Urinary bladder (tissue), 3 donors: ENCODE measurements at regions not wholly inside any gene's neighbourhood (a gene's known extent, or its start where the extent isn't known, plus 50 kb on each side); places are given as distances from the start of the nearest gene placed in this dataset.
"Not testable (repeated sequence)": the region's sequence is repeated elsewhere in the genome, so short reads cannot be mapped to it uniquely, and the experiment has no call there.

ENCODE experiments used
- DNase-seq: peaks from one replicate; pipeline ENCODE4 v3.0.0-alpha.2; 2015; ENCODE audit errors: extremely low spot score
- H3K27ac ChIP-seq: one replicate; pipeline ENCODE4 v1.5.1; 2013; ENCODE audit warnings: low read depth, mild to moderate bottlenecking, moderate library complexity
- H3K36me3 ChIP-seq: one replicate; pipeline ENCODE4 v1.6.1; 2013; ENCODE audit warnings: mild to moderate bottlenecking, moderate library complexity; ENCODE audit not compliant: insufficient read depth
- H3K4me1 ChIP-seq: one replicate; pipeline ENCODE4 v1.6.1; 2013; ENCODE audit warnings: mild to moderate bottlenecking, moderate library complexity; ENCODE audit not compliant: insufficient read depth
- H3K4me3 ChIP-seq: one replicate; pipeline ENCODE4 v1.5.1; 2013; ENCODE audit warnings: low read depth, low read length
- WGBS: extraction: QIAGEN DNeasy Blood & Tissue Kit; methylation state at CpG from one replicate; pipeline ENCODE4 v1.1.7; 2013; 5-methylcytosine and 5-hydroxymethylcytosine counted together
- donor health status: healthy with polysubstance abuse.
- donor health status: healthy.

GRCh38 chr1:209168204-209168603 lies 415.3 kb upstream of the CAMK1G start:
- H3K36me3 ChIP-seq = no peaks in the 10 kb centered on the region
- no peak overlapping the region for H3K27ac ChIP-seq
- H3K4me3 ChIP-seq = no peak overlapping the region
- DNase-seq = no peak
- no peaks in the 10 kb centered on the region for H3K4me1 ChIP-seq

DNA sequence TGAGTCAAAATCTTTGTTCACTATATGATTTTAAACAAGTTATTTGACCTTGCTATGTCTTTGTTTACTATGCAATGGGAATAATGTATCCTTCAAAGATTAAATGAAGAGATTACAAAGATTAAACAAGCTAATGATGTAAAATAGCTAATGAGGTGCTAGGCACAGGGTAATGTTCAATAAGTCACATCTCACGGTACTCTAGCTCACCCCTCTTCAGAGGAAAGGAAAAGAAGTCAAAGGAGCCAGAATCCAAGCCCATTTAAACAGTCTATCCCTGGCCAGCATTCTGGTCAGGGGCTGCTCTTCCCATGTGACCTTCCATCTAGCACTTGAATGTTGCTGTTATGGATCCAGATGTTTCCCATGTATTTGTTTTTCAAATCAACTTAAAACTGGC lies 412.4 kb upstream of the CAMK1G start:
- Histone ChIP-seq H3K4me1 (no peaks in the 10 kb centered on the region), H3K4me3 (no peak overlapping the region), H3K36me3 (no peaks in the 10 kb centered on the region), H3K27ac (no peak overlapping the region)
- WGBS = 2% methylated on average over 1 of the region's 1 CpG
- no peak for DNase-seq

DNA sequence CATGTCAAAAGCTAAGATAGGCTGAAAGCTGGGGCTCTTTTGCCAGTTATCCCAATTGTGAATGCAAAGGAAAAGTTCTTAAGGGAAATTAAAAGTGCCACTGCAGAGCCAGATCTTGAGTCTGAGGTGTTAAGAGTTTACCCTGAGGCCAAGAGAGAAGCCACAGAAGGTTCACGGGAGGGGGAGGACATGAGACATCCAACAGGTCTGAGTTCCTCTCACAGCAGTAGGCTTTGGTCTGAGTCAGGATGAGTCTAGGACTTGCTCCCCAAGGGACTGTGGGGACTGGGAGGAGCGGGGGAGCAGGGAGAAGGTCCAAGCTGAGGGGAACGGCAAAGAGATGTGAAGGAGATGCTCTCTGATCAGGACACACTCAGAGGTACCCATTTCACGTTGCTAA lies 411.2 kb upstream of the CAMK1G start:
- H3K36me3 ChIP-seq = no peaks in the 10 kb centered on the region
- H3K27ac ChIP-seq = no peak overlapping the region
- no peak for DNase-seq
- WGBS = 90% methylated on average over 4 of the region's 4 CpGs
- H3K4me3 ChIP-seq = no peak overlapping the region
- no peaks in the 10 kb centered on the region for H3K4me1 ChIP-seq

DNA sequence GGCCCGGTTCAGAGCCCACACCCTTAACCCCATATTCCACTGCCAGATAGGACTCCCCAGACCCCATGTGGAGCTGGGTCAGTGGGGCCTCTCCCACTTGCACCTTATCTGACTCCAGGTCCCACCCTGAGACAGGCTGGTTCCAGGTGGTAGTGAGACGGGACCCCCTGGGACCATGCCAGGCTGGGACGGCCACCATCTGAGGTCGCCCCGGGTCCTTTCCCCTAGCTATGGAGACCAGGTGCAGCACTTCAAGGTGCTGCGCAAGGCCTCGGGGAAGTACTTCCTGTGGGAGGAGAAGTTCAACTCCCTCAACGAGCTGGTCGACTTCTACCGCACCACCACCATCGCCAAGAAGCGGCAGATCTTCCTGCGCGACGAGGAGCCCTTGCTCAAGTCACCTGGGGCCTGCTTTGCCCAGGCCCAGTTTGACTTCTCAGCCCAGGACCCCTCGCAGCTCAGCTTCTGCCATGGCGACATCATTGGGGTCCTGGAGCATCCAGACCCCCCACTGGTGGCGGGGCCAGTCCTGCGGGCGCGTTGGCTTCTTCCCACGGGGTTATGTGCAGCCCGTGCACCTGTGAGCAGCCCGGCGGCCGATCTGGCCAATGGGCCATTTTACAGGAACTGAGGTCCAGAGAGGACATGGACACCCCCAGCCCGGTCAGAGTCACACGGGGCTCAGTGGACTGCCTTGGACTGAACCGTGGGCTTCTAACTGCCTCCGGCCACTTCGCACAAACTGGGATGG lies 410.5 kb upstream of the CAMK1G start:
- not testable (repeated sequence) for H3K27ac ChIP-seq, H3K4me3 ChIP-seq, H3K36me3 ChIP-seq, H3K4me1 ChIP-seq, DNase-seq
- WGBS = 95% methylated on average over 31 of the region's 31 CpGs

DNA sequence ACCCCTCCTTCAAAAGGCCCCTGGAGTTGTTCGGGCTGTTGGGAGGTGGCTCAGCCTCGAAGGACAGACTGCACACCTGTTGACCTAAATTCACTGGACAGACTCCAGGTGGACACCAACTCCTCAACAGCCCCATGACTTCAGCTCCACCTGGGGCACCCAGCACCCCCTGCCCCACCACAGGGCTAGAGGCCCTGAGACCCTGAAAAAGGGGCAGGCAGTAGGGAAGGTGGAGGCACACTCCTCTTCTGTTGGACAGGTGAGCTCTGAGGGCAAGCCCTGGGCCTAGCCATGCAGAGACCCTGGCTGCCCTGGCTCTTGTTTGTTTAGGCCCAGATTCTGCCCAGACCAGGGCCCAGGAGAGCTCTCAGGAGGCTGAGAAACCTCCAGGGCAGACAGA lies 409.7 kb upstream of the CAMK1G start:
- WGBS = 93% methylated on average over 2 of the region's 2 CpGs
- not testable (repeated sequence) for H3K4me3 ChIP-seq, DNase-seq, H3K27ac ChIP-seq, H3K4me1 ChIP-seq, H3K36me3 ChIP-seq

DNA sequence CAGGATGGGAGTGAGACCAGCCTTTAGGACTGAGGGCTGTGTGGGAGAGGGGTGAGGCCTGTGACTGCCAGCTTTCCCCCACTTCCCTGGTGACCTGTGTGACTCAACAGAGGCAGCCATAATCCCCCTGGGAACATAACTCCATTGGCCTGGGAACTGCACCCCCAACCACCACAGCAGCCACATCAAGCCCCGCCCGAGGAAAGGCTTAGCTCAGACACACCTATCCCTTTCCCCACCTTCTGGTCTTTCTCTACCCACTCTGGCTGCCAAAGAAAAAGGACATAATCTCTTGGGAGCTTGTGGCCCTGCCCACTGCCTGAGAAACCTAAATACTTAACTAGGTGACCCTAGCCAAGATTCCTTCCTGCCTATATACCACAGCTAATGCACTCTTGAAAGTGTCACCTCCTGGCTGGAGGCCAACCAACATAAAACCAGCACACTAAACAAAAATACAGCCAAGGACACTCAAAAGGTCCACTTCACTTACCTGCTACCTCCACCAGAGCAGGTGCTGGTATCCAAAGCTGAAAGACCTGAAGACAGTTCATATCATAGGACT lies 406.6 kb upstream of the CAMK1G start:
- 95% methylated on average over 2 of the region's 2 CpGs for WGBS
- H3K4me3 ChIP-seq = no peak overlapping the region
- no peak overlapping the region for H3K27ac ChIP-seq
- no peaks in the 10 kb centered on the region for H3K36me3 ChIP-seq
- DNase-seq = no peak
- no peaks in the 10 kb centered on the region for H3K4me1 ChIP-seq

DNA sequence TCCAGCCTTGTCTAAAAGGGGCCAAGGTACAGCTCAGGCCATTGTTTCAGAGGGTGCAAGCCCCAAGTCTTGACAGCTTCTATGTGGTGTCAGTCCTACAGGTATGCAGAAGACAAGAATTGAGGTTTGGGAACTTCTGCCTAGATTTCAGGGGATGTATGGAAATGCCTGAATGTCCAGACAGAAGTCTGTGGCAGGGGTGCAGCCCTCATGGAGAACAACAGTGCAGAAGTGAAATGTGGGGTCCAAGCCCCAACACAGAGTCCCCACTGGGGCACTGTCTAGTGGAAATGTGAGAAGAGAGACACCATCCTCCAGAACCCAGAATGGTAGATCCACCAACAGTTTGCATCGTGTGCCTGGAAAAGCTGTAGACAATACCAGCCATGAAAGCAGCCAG lies 400.3 kb upstream of the CAMK1G start:
- Histone ChIP-seq H3K36me3 (no peaks in the 10 kb centered on the region), H3K27ac (no peak overlapping the region), H3K4me1 (no peaks in the 10 kb centered on the region), H3K4me3 (no peak overlapping the region)
- DNase-seq = no peak
- 86% methylated on average over 1 of the region's 1 CpG for WGBS

GRCh38 chr1:209187589-209187988 lies 395.9 kb upstream of the CAMK1G start:
- 96% methylated on average over 3 of the region's 3 CpGs for WGBS
- H3K4me1 ChIP-seq = no peaks in the 10 kb centered on the region
- no peaks in the 10 kb centered on the region for H3K36me3 ChIP-seq
- no peak for DNase-seq
- no peak overlapping the region for H3K27ac ChIP-seq
- no peak overlapping the region for H3K4me3 ChIP-seq

DNA sequence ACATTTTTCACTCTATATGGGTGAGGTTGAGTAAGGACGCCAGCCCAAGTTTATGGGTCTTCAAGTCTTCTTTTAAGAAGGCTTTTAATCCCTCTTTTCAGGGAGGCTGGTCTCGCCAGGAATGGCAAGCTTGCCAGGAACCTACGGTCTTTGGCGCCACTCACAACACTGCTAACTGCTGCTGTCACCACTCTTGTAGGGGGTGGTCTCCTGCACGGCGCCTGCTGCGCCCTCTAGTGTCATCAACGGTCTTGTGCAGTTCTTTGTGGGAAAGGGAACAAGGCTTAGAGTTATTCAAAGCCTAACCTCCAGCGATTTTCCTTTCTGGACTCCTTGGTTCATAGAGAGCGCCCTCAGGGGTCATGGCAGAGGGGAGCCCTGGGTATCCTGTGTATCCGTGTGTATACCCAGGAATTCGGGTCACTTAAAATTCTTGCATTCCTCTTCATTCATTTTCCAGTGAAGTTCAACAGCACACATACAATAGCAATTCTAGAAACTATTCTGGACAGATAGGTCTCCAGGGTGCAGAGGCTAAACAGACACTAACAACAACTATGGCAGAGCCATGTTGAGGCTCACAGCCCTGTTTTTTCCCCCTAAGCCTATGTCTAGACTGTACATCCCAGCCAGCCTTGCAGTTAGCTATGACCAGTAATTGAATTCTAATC lies 392.8 kb upstream of the CAMK1G start:
- Histone ChIP-seq H3K4me1 (no peaks in the 10 kb centered on the region), H3K27ac (no peak overlapping the region), H3K36me3 (no peaks in the 10 kb centered on the region), H3K4me3 (no peak overlapping the region)
- WGBS = 25% methylated on average over 12 of the region's 12 CpGs
- no peak for DNase-seq

- no peak overlapping the region for H3K4me3 ChIP-seq
- H3K4me1 ChIP-seq = no peaks in the 10 kb centered on the region
- H3K36me3 ChIP-seq = no peaks in the 10 kb centered on the region
- no peak overlapping the region for H3K27ac ChIP-seq
- DNase-seq = no peak
- WGBS = 86% methylated on average over 1 of the region's 1 CpG
Observed at GRCh38 chr1:209191262-209191634, 392.3 kb upstream of the CAMK1G start.

GRCh38 chr1:209196140-209196539 lies 387.4 kb upstream of the CAMK1G start:
- DNase-seq = no peak
- Histone ChIP-seq H3K36me3 (no peaks in the 10 kb centered on the region), H3K4me3 (no peak overlapping the region), H3K27ac (no peak overlapping the region), H3K4me1 (no peaks in the 10 kb centered on the region)

- Histone ChIP-seq H3K27ac (no peak overlapping the region), H3K4me3 (no peak overlapping the region), H3K4me1 (no peaks in the 10 kb centered on the region), H3K36me3 (no peaks in the 10 kb centered on the region)
- WGBS = 68% methylated on average over 12 of the region's 12 CpGs
- no peak for DNase-seq
Observed at GRCh38 chr1:209198961-209199750, 384.4 kb upstream of the CAMK1G start.

DNA sequence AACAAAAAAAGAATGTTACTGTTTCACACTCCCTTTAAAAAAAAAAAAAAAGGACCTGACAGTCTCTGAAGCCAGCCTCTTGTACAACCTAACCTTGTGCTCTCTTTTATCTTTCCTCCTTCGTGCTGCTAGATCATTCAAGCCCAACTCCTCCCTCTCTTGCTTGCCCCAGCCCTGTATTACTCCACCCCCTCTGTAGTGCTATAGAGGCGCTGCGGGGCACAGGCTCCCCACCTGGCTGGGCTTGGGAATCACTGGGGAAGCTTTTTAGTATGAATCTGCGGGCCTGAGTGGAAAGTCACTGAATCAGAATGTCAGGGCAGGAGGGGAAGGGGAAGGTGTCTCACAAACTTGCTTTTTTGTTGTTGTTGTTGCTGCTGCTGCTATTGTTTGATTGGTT lies 383.7 kb upstream of the CAMK1G start:
- WGBS = 47% methylated on average over 4 of the region's 4 CpGs

DNA sequence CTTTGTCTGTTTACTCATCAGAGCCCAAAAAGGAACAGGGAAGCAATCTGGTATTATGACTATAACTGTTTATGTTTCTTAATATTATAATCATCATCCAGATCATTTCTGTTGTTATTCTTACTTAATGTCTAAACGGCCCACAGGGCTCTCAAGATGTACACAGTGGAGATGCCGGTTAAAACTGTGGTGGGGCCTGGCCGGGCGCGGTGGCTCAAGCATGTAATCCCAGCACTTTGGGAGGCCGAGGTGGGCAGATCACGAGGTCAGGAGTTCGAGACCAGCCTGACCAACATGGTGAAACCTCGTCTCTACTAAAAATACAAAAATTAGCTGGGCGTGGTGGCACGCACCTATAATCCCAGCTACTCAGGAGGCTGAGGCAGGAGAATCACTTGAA lies 381.2 kb upstream of the CAMK1G start:
- not testable (repeated sequence) for H3K36me3 ChIP-seq, DNase-seq, H3K27ac ChIP-seq, H3K4me3 ChIP-seq, H3K4me1 ChIP-seq
- 60% methylated on average over 11 of the region's 11 CpGs for WGBS

More for the DNA sequence above, 383.7 kb upstream of the CAMK1G start:
- Histone ChIP-seq H3K36me3 (no peaks in the 10 kb centered on the region), H3K4me1 (no peaks in the 10 kb centered on the region), H3K27ac (no peak overlapping the region), H3K4me3 (no peak overlapping the region)
- DNase-seq = no peak
